ENCODE measurements at regions not wholly inside any gene's neighbourhood (a gene's known extent, or its start where the extent isn't known, plus 50 kb on each side); places are given as distances from the start of the nearest gene placed in this dataset.

GRCh38 chr5:81850501-81851357 lies 99.8 kb upstream of the SSBP2 start:
- no peaks in the 10 kb centered on the region for H3K9me3 ChIP-seq (ENCODE audit: insufficient read depth, low read depth, low read length)
- peak overlapping the region; percentile 3 for H4K12ac ChIP-seq (ENCODE audit: low read depth, low read length)
- H4K8ac ChIP-seq (ENCODE audit: low read depth, low read length): peak overlapping the region; percentile 64
- no peak overlapping the region for H3K4me3 ChIP-seq (ENCODE audit: low read depth, low read length)
- H3K27ac ChIP-seq (ENCODE audit: low read depth, low read length): peak overlapping the region; percentile 84
- H3K9ac ChIP-seq (ENCODE audit: low read length): no peak overlapping the region
- peak overlapping the region; percentile 7 for H2BK12ac ChIP-seq (ENCODE audit: low read length)
- H3K36me3 ChIP-seq (ENCODE audit: control insufficient read depth in 1 of 2, insufficient read depth in 2 of 2, low read length in 2 of 2): no peaks in the 10 kb centered on the region
- no peak overlapping the region for H3K23ac ChIP-seq (ENCODE audit: low read length)
- H3K4me2 ChIP-seq (ENCODE audit: low read length): peak overlapping the region; percentile 57
- peaks cover 15% of the 10 kb centered on the region for H3K79me1 ChIP-seq (ENCODE audit: low read length)
- peak overlapping the region; percentile 69 for H4K91ac ChIP-seq (ENCODE audit: low read depth, low read length)
- H3K79me2 ChIP-seq (ENCODE audit: control insufficient read depth, insufficient read depth, low read length, poor library complexity): no peaks in the 10 kb centered on the region
- peak overlapping the region; percentile 10 for H3K14ac ChIP-seq (ENCODE audit: low read length)
- H2AFZ ChIP-seq (ENCODE audit: insufficient read depth, low read length, poor library complexity): peak overlapping the region; percentile 77
- H3K27me3 ChIP-seq (ENCODE audit: insufficient read depth, low read length): no peaks in the 10 kb centered on the region
- H2BK5ac ChIP-seq (ENCODE audit: low read depth, low read length, poor library complexity): peak overlapping the region; percentile 37
- H2AK5ac ChIP-seq (ENCODE audit: low read length): peak overlapping the region; percentile 48
- WGBS (ENCODE audit: extremely low coverage, insufficient coverage, insufficient read length): no CpG with 5 or more reads among the region's 6 CpGs
- DNase-seq: peak; percentile 82 to 88
- peaks cover 10 to 19% of the 10 kb centered on the region in 2 experiments for H3K4me1 ChIP-seq (ENCODE audit: control insufficient read depth in 1 of 2, insufficient read depth in 2 of 2, low read length in 2 of 2)
- peak overlapping the region; percentile 23 for H2BK120ac ChIP-seq (ENCODE audit: insufficient read depth, low read length, poor library complexity)
- H3K18ac ChIP-seq (ENCODE audit: low read length): peak overlapping the region; percentile 13
- H3K4ac ChIP-seq (ENCODE audit: low read depth, low read length): peak overlapping the region; percentile 6

- peaks cover 10 to 19% of the 10 kb centered on the region in 2 experiments for H3K4me1 ChIP-seq (ENCODE audit: control insufficient read depth in 1 of 2, insufficient read depth in 2 of 2, low read length in 2 of 2)
- H3K4me2 ChIP-seq (ENCODE audit: low read length): no peak overlapping the region
- H2BK120ac ChIP-seq (ENCODE audit: insufficient read depth, low read length, poor library complexity): peak overlapping the region; percentile 34
- H3K27me3 ChIP-seq (ENCODE audit: insufficient read depth, low read length): no peaks in the 10 kb centered on the region
- WGBS (ENCODE audit: extremely low coverage, insufficient coverage, insufficient read length): no CpG with 5 or more reads among the region's 4 CpGs
- H4K12ac ChIP-seq (ENCODE audit: low read depth, low read length): no peak overlapping the region
- H3K9ac ChIP-seq (ENCODE audit: low read length): no peak overlapping the region
- no peak overlapping the region for H3K18ac ChIP-seq (ENCODE audit: low read length)
- no peaks in the 10 kb centered on the region for H3K79me2 ChIP-seq (ENCODE audit: control insufficient read depth, insufficient read depth, low read length, poor library complexity)
- H3K36me3 ChIP-seq (ENCODE audit: control insufficient read depth in 1 of 2, insufficient read depth in 2 of 2, low read length in 2 of 2): no peaks in the 10 kb centered on the region
- H2BK5ac ChIP-seq (ENCODE audit: low read depth, low read length, poor library complexity): no peak overlapping the region
- no peak overlapping the region for H4K8ac ChIP-seq (ENCODE audit: low read depth, low read length)
- no peak overlapping the region for H3K4ac ChIP-seq (ENCODE audit: low read depth, low read length)
- no peak overlapping the region for H4K91ac ChIP-seq (ENCODE audit: low read depth, low read length)
- no peak overlapping the region for H3K4me3 ChIP-seq (ENCODE audit: low read depth, low read length)
- H3K79me1 ChIP-seq (ENCODE audit: low read length): peaks cover 15% of the 10 kb centered on the region
- no peak overlapping the region for H3K27ac ChIP-seq (ENCODE audit: low read depth, low read length)
- H3K23ac ChIP-seq (ENCODE audit: low read length): no peak overlapping the region
- no peak overlapping the region for H3K14ac ChIP-seq (ENCODE audit: low read length)
- peak overlapping the region; percentile 45 for H2AFZ ChIP-seq (ENCODE audit: insufficient read depth, low read length, poor library complexity)
- H2AK5ac ChIP-seq (ENCODE audit: low read length): no peak overlapping the region
- no peak for DNase-seq
- peak overlapping the region; percentile 63 for H2BK12ac ChIP-seq (ENCODE audit: low read length)
- no peaks in the 10 kb centered on the region for H3K9me3 ChIP-seq (ENCODE audit: insufficient read depth, low read depth, low read length)
Measured at GRCh38 chr5:81849770-81850367, 99.0 kb upstream of the SSBP2 start.

- H3K14ac ChIP-seq (ENCODE audit: low read length): no peak overlapping the region
- no CpG with 5 or more reads among the region's 1 CpG for WGBS (ENCODE audit: extremely low coverage, insufficient coverage, insufficient read length)
- H3K4me1 ChIP-seq (ENCODE audit: control insufficient read depth in 1 of 2, insufficient read depth in 2 of 2, low read length in 2 of 2): peaks cover 10 to 19% of the 10 kb centered on the region in 2 experiments
- no peaks in the 10 kb centered on the region for H3K27me3 ChIP-seq (ENCODE audit: insufficient read depth, low read length)
- H3K4me3 ChIP-seq (ENCODE audit: low read depth, low read length): no peak overlapping the region
- no peak overlapping the region for H2AFZ ChIP-seq (ENCODE audit: insufficient read depth, low read length, poor library complexity)
- H3K18ac ChIP-seq (ENCODE audit: low read length): no peak overlapping the region
- H2BK120ac ChIP-seq (ENCODE audit: insufficient read depth, low read length, poor library complexity): no peak overlapping the region
- no peak overlapping the region for H4K91ac ChIP-seq (ENCODE audit: low read depth, low read length)
- H3K23ac ChIP-seq (ENCODE audit: low read length): no peak overlapping the region
- DNase-seq: no peak
- no peak overlapping the region for H3K4me2 ChIP-seq (ENCODE audit: low read length)
- H3K4ac ChIP-seq (ENCODE audit: low read depth, low read length): no peak overlapping the region
- H3K36me3 ChIP-seq (ENCODE audit: control insufficient read depth in 1 of 2, insufficient read depth in 2 of 2, low read length in 2 of 2): no peaks in the 10 kb centered on the region
- no peak overlapping the region for H4K8ac ChIP-seq (ENCODE audit: low read depth, low read length)
- H3K9me3 ChIP-seq (ENCODE audit: insufficient read depth, low read depth, low read length): no peaks in the 10 kb centered on the region
- peaks cover 15% of the 10 kb centered on the region for H3K79me1 ChIP-seq (ENCODE audit: low read length)
- no peaks in the 10 kb centered on the region for H3K79me2 ChIP-seq (ENCODE audit: control insufficient read depth, insufficient read depth, low read length, poor library complexity)
- H4K12ac ChIP-seq (ENCODE audit: low read depth, low read length): no peak overlapping the region
- H3K9ac ChIP-seq (ENCODE audit: low read length): no peak overlapping the region
- no peak overlapping the region for H2BK12ac ChIP-seq (ENCODE audit: low read length)
- H3K27ac ChIP-seq (ENCODE audit: low read depth, low read length): no peak overlapping the region
- H2BK5ac ChIP-seq (ENCODE audit: low read depth, low read length, poor library complexity): no peak overlapping the region
- H2AK5ac ChIP-seq (ENCODE audit: low read length): no peak overlapping the region
Measured at GRCh38 chr5:81848362-81848880, 97.5 kb upstream of the SSBP2 start.

GRCh38 chr5:81846301-81846700 lies 95.4 kb upstream of the SSBP2 start:
- no peak overlapping the region for H3K18ac ChIP-seq (ENCODE audit: low read length)
- no peak overlapping the region for H2BK120ac ChIP-seq (ENCODE audit: insufficient read depth, low read length, poor library complexity)
- H2AK5ac ChIP-seq (ENCODE audit: low read length): no peak overlapping the region
- no peak overlapping the region for H2BK12ac ChIP-seq (ENCODE audit: low read length)
- H4K91ac ChIP-seq (ENCODE audit: low read depth, low read length): no peak overlapping the region
- no peak overlapping the region for H3K4me3 ChIP-seq (ENCODE audit: low read depth, low read length)
- peaks cover 6 to 13% of the 10 kb centered on the region in 2 experiments for H3K4me1 ChIP-seq (ENCODE audit: control insufficient read depth in 1 of 2, insufficient read depth in 2 of 2, low read length in 2 of 2)
- no peak overlapping the region for H4K8ac ChIP-seq (ENCODE audit: low read depth, low read length)
- no peaks in the 10 kb centered on the region for H3K36me3 ChIP-seq (ENCODE audit: control insufficient read depth in 1 of 2, insufficient read depth in 2 of 2, low read length in 2 of 2)
- H2AFZ ChIP-seq (ENCODE audit: insufficient read depth, low read length, poor library complexity): no peak overlapping the region
- no peak overlapping the region for H3K9ac ChIP-seq (ENCODE audit: low read length)
- DNase-seq: no peak
- H3K9me3 ChIP-seq (ENCODE audit: insufficient read depth, low read depth, low read length): no peaks in the 10 kb centered on the region
- H3K23ac ChIP-seq (ENCODE audit: low read length): no peak overlapping the region
- no peak overlapping the region for H3K4me2 ChIP-seq (ENCODE audit: low read length)
- H3K27me3 ChIP-seq (ENCODE audit: insufficient read depth, low read length): no peaks in the 10 kb centered on the region
- no peak overlapping the region for H3K27ac ChIP-seq (ENCODE audit: low read depth, low read length)
- H3K79me1 ChIP-seq (ENCODE audit: low read length): peaks cover 9% of the 10 kb centered on the region
- H3K14ac ChIP-seq (ENCODE audit: low read length): no peak overlapping the region
- no CpG with 5 or more reads among the region's 1 CpG for WGBS (ENCODE audit: extremely low coverage, insufficient coverage, insufficient read length)
- H2BK5ac ChIP-seq (ENCODE audit: low read depth, low read length, poor library complexity): no peak overlapping the region
- H4K12ac ChIP-seq (ENCODE audit: low read depth, low read length): no peak overlapping the region
- no peak overlapping the region for H3K4ac ChIP-seq (ENCODE audit: low read depth, low read length)
- H3K79me2 ChIP-seq (ENCODE audit: control insufficient read depth, insufficient read depth, low read length, poor library complexity): no peaks in the 10 kb centered on the region

Data from trophoblast cell (in vitro differentiated cells and primary cell).